ENCODE measurements at regions not wholly inside any gene's neighbourhood (a gene's known extent, or its start where the extent isn't known, plus 50 kb on each side); places are given as distances from the start of the nearest gene placed in this dataset.

DNA sequence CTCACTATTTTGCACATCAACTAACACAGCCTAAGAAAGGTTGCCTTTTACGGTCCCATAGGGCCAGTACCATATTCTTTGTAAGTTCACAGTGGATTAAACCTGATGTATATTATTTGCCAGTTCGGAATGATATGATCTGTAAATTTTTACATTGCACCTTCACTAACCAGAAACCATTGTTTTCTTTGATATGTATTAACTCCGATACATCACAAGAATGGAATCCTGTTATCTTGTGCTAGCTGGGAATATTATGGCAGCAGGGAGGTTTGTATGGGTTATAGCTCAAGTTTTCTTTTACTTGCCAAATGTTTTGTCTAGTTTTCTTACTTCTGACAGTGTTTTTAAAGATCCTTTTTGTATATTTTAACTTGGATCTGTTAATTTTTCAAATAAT, 51.4 kb upstream of the S1PR1 start:
- TF ChIP-seq POLR2A (IDR thresholded peaks at IDR 0.05) (no peak), CTCF (IDR thresholded peaks at IDR 0.05) (no peak), POLR2AphosphoS5 (IDR thresholded peaks at IDR 0.05; ENCODE audit: insufficient read depth in 1 of 2, low read depth in 1 of 2) (no peak)

Data from vagina (tissue), 2 donors.